ENCODE measurements at regions not wholly inside any gene's neighbourhood (a gene's known extent, or its start where the extent isn't known, plus 50 kb on each side); places are given as distances from the start of the nearest gene placed in this dataset.

DNA sequence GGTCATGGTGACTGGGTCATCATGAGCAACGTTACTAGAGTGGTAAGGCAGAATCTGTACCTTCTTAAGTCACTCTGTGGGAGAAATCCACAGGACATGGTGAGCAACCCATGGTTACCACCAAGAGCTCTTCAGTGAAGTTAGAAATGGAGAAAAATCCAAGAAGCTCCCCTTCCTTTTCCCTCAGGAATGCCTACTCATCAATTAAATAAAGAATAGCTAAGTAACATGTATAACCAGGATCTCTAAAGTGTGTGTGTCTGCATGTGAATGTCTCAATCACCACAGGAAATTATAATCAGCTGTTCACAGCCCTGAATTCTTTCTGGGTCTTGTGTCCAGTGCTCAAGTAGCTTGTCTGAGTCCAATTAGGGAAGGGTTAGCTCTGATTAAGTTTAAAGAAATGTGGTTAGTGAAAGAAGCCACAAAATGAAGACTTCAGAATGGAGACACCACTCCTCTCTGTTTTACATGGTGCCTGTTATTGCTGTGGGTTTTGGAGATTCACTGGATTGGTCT, 73.2 kb downstream of the SEM1 start:
- DNase-seq (ENCODE audit: low spot score) = no peak
- no peak overlapping the region for H3K4me3 ChIP-seq (ENCODE audit: low read depth in 1 of 3, low read length in 3 of 3)
- no peak overlapping the region for H3K27ac ChIP-seq (ENCODE audit: low read depth in 1 of 2, low read length in 2 of 2)
- H3K9me3 ChIP-seq (ENCODE audit: control insufficient read depth in 4 of 4, low read length in 3 of 4) = no peaks in the 10 kb centered on the region
- peaks cover 0 to 2% (median 0%) of the 10 kb centered on the region in 4 donors for H3K4me1 ChIP-seq (ENCODE audit: control insufficient read depth in 4 of 4, insufficient read depth in 4 of 4, low read length in 3 of 4)
- TF ChIP-seq NR2F2 (IDR thresholded peaks at IDR 0.05) (no peak), JUND (IDR thresholded peaks at IDR 0.05) (no peak), GABPA (IDR thresholded peaks at IDR 0.05 in 1 of 2, conservative IDR thresholded peaks at IDR 0.05 in 1 of 2) (no peak), RXRA (IDR thresholded peaks at IDR 0.05) (no peak), RAD21 (IDR thresholded peaks at IDR 0.05) (no peak)
- 85% methylated on average over 1 of the region's 1 CpG for WGBS
- no peak overlapping the region for H3K9ac ChIP-seq (ENCODE audit: low read depth in 1 of 2, low read length in 2 of 2)
- H3K36me3 ChIP-seq (ENCODE audit: control insufficient read depth in 4 of 4, insufficient read depth in 3 of 4, low read depth in 1 of 4, low read length in 3 of 4) = no peaks in the 10 kb centered on the region
- H3K27me3 ChIP-seq (ENCODE audit: control insufficient read depth in 4 of 4, insufficient read depth in 4 of 4, low read length in 3 of 4) = no peaks in the 10 kb centered on the region

DNA sequence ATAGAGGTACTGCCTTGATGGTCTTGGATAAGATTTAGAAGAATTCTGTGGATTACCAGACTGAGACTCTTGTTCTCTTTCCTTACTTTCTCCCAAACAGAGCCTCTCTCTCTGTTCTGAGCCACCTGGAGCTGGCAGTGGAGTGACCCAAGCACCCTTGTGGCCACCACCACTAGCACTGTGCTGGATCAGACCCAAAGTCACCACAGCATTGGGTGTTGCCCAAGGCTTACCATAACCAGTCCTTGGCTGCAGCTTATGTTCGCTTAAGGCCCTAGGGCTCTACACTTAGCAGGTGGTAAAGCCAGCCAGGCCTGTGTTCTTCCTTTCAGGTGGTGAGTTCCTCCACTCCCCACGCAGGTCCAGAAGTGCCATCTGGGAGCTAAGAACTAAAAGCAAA, 79.8 kb downstream of the SEM1 start:
- no peaks in the 10 kb centered on the region for H3K9me3 ChIP-seq (ENCODE audit: control insufficient read depth in 4 of 4, low read length in 3 of 4)
- H3K27ac ChIP-seq (ENCODE audit: low read depth in 1 of 2, low read length in 2 of 2) = no peak overlapping the region
- TF ChIP-seq EGR1 (IDR thresholded peaks at IDR 0.05; ENCODE audit: low read depth in 2 of 2) (no peak), FOXA2 (IDR thresholded peaks at IDR 0.05) (no peak), RXRA (IDR thresholded peaks at IDR 0.05) (no peak)
- TF ChIP-seq, protein P1, sequence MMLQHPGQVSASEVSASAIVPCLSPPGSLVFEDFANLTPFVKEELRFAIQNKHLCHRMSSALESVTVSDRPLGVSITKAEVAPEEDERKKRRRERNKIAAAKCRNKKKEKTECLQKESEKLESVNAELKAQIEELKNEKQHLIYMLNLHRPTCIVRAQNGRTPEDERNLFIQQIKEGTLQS (IDR thresholded peaks at IDR 0.05) = no peak
- DNase-seq (ENCODE audit: low spot score) = no peak
- H3K4me1 ChIP-seq (ENCODE audit: control insufficient read depth in 4 of 4, insufficient read depth in 4 of 4, low read length in 3 of 4) = no peaks in the 10 kb centered on the region
- H3K27me3 ChIP-seq (ENCODE audit: control insufficient read depth in 4 of 4, insufficient read depth in 4 of 4, low read length in 3 of 4) = no peaks in the 10 kb centered on the region
- H3K36me3 ChIP-seq (ENCODE audit: control insufficient read depth in 4 of 4, insufficient read depth in 3 of 4, low read depth in 1 of 4, low read length in 3 of 4) = no peaks in the 10 kb centered on the region
- no peak overlapping the region for H3K9ac ChIP-seq (ENCODE audit: low read depth in 1 of 2, low read length in 2 of 2)
- H3K4me3 ChIP-seq (ENCODE audit: low read depth in 1 of 3, low read length in 3 of 3) = no peak overlapping the region
- WGBS = 74% methylated on average over 2 of the region's 2 CpGs

DNA sequence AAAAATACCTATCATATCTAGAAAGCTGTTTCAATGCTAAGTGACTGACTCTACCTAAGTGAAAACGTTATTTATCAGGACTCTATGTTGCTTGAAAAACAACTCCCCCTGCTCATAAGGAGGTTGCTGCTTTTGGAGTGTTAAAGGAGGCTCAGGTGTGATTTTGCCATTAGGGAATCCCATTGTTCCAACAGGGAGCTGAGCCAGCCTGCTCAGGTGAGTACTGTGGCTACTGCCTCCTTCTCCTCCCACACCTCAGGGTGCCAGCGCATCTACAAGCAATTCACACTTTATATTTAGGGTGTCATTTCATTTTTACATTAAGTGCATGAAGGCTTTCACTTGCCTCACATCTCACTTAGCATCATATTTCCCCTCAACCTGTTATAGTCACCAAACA, 84.7 kb downstream of the SEM1 start:
- Histone ChIP-seq H3K4me3 (ENCODE audit: low read depth in 1 of 3, low read length in 3 of 3) (no peak overlapping the region), H3K4me1 (ENCODE audit: control insufficient read depth in 4 of 4, insufficient read depth in 4 of 4, low read length in 3 of 4) (no peaks in the 10 kb centered on the region), H3K27me3 (ENCODE audit: control insufficient read depth in 4 of 4, insufficient read depth in 4 of 4, low read length in 3 of 4) (no peaks in the 10 kb centered on the region), H3K27ac (ENCODE audit: low read depth in 1 of 2, low read length in 2 of 2) (no peak overlapping the region), H3K9me3 (ENCODE audit: control insufficient read depth in 4 of 4, low read length in 3 of 4) (no peaks in the 10 kb centered on the region), H3K36me3 (ENCODE audit: control insufficient read depth in 4 of 4, insufficient read depth in 3 of 4, low read depth in 1 of 4, low read length in 3 of 4) (no peaks in the 10 kb centered on the region), H3K9ac (ENCODE audit: low read depth in 1 of 2, low read length in 2 of 2) (no peak overlapping the region)
- WGBS = 58% methylated on average over 2 of the region's 2 CpGs
- TF ChIP-seq, protein P2, sequence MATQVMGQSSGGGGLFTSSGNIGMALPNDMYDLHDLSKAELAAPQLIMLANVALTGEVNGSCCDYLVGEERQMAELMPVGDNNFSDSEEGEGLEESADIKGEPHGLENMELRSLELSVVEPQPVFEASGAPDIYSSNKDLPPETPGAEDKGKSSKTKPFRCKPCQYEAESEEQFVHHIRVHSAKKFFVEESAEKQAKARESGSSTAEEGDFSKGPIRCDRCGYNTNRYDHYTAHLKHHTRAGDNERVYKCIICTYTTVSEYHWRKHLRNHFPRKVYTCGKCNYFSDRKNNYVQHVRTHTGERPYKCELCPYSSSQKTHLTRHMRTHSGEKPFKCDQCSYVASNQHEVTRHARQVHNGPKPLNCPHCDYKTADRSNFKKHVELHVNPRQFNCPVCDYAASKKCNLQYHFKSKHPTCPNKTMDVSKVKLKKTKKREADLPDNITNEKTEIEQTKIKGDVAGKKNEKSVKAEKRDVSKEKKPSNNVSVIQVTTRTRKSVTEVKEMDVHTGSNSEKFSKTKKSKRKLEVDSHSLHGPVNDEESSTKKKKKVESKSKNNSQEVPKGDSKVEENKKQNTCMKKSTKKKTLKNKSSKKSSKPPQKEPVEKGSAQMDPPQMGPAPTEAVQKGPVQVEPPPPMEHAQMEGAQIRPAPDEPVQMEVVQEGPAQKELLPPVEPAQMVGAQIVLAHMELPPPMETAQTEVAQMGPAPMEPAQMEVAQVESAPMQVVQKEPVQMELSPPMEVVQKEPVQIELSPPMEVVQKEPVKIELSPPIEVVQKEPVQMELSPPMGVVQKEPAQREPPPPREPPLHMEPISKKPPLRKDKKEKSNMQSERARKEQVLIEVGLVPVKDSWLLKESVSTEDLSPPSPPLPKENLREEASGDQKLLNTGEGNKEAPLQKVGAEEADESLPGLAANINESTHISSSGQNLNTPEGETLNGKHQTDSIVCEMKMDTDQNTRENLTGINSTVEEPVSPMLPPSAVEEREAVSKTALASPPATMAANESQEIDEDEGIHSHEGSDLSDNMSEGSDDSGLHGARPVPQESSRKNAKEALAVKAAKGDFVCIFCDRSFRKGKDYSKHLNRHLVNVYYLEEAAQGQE (IDR thresholded peaks at IDR 0.05) = no peak
- TF ChIP-seq HNF4A (conservative IDR thresholded peaks at IDR 0.05) (no peak), EGR1 (IDR thresholded peaks at IDR 0.05; ENCODE audit: low read depth in 2 of 2) (no peak), FOXA2 (IDR thresholded peaks at IDR 0.05) (no peak), SP1 (IDR thresholded peaks at IDR 0.05) (no peak), HNF4G (IDR thresholded peaks at IDR 0.05) (no peak), JUND (IDR thresholded peaks at IDR 0.05) (no peak), TAF1 (conservative IDR thresholded peaks at IDR 0.05) (no peak), NR2F2 (IDR thresholded peaks at IDR 0.05) (no peak)
- TF ChIP-seq, protein P3, sequence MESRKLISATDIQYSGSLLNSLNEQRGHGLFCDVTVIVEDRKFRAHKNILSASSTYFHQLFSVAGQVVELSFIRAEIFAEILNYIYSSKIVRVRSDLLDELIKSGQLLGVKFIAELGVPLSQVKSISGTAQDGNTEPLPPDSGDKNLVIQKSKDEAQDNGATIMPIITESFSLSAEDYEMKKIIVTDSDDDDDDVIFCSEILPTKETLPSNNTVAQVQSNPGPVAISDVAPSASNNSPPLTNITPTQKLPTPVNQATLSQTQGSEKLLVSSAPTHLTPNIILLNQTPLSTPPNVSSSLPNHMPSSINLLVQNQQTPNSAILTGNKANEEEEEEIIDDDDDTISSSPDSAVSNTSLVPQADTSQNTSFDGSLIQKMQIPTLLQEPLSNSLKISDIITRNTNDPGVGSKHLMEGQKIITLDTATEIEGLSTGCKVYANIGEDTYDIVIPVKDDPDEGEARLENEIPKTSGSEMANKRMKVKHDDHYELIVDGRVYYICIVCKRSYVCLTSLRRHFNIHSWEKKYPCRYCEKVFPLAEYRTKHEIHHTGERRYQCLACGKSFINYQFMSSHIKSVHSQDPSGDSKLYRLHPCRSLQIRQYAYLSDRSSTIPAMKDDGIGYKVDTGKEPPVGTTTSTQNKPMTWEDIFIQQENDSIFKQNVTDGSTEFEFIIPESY (IDR thresholded peaks at IDR 0.05) = no peak
- TF ChIP-seq, protein P4, sequence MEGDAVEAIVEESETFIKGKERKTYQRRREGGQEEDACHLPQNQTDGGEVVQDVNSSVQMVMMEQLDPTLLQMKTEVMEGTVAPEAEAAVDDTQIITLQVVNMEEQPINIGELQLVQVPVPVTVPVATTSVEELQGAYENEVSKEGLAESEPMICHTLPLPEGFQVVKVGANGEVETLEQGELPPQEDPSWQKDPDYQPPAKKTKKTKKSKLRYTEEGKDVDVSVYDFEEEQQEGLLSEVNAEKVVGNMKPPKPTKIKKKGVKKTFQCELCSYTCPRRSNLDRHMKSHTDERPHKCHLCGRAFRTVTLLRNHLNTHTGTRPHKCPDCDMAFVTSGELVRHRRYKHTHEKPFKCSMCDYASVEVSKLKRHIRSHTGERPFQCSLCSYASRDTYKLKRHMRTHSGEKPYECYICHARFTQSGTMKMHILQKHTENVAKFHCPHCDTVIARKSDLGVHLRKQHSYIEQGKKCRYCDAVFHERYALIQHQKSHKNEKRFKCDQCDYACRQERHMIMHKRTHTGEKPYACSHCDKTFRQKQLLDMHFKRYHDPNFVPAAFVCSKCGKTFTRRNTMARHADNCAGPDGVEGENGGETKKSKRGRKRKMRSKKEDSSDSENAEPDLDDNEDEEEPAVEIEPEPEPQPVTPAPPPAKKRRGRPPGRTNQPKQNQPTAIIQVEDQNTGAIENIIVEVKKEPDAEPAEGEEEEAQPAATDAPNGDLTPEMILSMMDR (IDR thresholded peaks at IDR 0.05; ENCODE audit: low read depth, low read length, missing input control) = no peak
- TF ChIP-seq, protein P1 (IDR thresholded peaks at IDR 0.05) = no peak
- TF ChIP-seq, protein P5, sequence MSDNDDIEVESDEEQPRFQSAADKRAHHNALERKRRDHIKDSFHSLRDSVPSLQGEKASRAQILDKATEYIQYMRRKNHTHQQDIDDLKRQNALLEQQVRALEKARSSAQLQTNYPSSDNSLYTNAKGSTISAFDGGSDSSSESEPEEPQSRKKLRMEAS (IDR thresholded peaks at IDR 0.05) = no peak
- DNase-seq (ENCODE audit: low spot score) = no peak

Measured in liver (tissue), 8 donors.